ELF-1 (cell line): ENCODE measurements at regions not wholly inside any gene's neighbourhood (a gene's known extent, or its start where the extent isn't known, plus 50 kb on each side); places are given as distances from the start of the nearest gene placed in this dataset.

ENCODE experiments used
- DNase-seq: peaks from one replicate; pipeline ENCODE4 v3.0.0-alpha.2; 2016; ENCODE audit warnings: low read depth, low spot score

DNA sequence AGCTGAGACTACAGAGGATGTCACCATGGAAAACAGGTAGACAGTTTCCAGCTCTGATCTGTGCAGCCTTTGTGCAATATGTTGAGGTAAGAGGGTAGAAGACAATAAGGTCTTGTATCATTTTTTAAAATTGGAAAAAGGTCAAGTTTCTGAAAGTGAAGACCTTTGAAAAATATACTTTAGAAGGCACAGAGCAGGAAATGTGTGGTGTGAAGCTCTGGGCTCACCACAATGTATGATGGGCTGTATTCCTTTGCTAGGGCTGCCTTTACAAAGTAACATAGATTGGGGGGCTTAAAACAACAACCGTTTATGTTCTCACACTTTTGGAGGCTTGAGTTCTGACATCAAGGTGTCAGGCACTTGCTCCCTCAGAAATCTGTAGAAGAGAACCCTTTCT, 514.3 kb upstream of the JARID2 start:
- DNase-seq = no peak

DNA sequence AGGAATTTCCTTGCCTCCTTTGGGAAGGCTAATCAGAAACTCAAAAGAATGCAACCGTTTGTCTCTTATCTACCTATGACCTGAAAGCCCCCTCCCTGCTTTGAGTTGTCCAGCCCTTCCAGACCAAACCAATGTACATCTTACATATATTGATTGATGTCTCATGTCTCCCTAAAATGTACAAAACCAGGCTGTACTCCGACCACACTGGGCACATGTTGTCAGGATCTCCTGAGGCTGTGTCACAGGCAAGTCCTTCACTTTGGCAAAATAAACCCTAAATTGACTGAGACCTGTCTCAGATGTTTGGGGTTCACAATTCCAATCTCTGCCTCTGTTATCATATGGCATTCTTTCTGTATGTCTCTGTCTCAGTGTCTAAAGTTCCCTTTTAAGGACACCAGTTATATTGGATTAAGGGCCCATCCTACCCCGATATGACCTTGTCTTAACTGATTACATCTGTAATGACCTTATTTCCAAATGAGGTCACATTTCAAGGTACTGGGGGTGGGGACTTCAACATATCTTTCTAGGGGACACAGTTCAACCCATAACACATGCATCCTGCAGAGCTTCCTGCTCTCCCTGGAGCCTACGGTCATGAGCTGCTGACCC, 513.5 kb upstream of the JARID2 start:
- DNase-seq = no peak

DNA sequence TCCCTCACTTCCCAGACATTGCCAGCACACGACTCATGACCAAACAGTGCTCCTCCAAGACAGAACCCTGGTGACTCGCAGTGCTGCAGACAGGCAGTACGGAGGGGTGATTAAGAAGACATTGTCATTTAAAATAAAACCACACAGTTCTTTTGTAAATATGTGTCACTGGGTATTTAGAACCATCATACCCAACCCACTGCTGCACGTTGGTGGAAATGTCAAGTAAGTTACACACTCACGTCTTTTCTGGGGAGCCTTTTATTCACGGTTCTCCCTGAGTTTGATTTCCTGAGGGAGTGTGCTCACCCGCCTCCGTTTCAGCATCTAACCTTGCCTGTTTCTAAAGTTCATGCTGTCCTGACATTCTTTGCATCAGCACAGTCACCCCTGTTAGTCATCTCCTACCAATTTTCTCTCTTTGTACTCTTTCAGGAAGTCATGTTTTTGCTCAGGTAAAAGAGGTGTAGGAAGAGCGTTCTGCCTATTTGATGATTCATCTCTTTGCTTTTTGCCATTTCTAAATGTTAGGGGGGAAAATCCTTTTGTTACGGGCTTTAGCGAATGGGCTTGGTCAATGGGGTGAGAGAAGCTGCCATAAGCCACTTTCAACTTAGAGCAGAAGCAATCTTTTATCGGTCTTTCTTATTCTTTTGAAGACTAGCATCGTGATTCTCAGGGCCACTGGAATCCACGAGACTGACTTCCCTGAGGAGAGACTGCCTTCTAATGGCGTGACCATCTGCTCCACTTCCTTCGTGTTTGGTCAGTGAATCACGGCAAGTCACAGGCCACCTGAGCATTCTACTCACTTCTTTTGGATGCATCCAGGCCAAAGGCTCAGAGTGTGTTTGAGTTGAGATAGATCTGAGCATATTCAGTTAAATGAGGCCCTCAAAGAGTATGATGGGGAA, 512.8 kb upstream of the JARID2 start:
- DNase-seq = peak; percentile 37

DNA sequence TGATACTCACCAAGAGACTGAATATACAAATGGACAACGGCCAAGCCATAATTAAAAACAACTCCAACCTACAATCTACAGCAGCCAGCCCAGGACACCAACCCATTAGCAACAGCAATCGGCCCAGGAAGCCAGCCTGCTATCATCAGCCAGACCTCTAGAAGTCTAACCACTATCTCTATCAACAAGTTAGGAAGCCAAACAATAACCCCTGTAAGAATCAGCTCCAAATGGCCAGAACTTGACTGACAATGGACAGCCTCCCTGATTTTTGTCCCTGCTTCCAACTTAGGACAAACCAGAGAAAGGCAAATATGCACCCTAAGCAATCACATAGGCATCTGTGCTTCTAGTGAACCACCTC, 511.8 kb upstream of the JARID2 start:
- no peak for DNase-seq

DNA sequence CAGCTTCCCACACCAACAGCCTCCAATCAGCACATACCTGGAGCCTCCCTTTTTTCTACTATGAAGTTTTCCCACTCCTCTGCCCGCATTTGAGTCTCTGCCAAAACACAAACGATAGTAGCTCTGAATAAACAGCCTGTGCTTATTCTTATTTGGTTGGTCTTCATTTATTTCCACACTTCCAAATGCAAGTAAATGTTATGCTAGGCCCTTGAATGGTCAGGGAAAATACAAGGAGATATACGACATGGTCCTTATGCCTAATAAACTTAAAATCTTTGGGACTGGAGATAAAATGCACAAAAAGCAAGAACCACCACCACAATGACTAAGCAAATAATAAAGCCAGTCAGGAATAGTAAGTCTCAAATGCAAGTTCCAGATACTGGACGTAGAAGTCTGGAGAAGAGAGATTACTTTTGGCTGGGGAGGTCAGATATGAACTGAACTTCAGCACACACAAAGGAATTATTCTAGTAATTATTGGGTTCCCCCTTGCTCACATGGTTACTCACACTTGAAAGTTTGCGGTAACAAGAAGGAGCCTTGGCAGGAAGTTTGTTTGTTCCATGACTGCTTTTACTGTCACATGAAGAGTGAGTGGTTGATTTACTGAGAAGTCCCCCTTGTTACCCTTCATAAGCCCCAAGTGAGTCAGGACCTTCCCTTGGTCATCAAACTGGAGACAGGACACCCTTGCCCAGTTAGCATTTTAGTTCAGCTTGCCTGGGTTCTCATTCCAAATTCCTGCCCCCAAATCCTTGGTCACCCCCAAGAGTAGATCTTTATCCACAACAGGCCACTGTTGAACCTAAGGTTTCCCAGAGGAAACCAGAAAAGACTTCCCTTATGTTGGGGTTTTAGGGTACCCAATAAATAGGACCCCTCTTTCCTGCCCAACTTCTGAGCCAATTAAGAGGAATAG, 511.2 kb upstream of the JARID2 start:
- no peak for DNase-seq

DNA sequence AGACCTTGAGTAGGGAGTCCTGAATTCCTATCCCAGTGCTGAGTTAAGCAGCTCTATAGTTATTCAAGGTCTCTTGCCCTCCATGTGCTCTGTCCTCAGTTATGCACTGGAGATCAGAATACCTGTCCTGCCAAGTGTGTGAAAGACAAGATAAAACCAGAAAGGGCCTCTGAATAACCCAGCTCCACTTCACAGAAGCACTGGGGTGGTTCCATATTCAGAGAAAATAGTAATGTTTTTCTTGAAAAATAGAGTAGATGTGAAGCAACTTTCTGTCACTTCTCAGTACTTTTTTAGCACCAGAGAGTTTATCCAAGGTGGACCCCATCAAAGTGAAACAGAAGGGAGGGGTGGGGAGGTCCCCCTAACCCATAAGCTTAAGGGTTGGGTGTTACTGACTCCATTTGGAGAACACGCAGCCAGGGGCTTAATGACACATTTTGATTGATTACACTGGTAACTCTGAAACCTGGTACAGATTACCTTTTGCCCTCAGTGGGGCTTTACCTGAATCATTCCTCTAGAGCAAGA, 509.8 kb upstream of the JARID2 start:
- no peak for DNase-seq

DNA sequence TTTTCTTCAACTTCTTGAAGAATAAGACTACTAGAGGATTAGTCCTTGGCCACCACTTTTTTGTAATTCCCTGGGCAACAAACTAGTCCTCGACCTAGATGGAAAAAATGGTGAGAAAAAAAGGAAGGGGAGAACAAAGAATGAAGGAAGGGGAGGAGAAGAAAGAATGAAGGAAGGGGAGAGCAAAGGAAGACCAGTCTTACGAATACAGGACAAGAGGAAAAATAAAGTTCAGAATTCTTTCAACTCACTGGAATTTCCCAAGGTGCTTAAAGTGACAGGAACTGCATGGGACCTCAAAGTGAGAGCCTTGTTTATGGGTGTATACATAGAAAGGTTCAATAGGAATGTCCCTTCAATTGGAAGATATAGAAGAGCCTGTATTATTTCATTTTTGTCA, 509.3 kb upstream of the JARID2 start:
- no peak for DNase-seq

DNA sequence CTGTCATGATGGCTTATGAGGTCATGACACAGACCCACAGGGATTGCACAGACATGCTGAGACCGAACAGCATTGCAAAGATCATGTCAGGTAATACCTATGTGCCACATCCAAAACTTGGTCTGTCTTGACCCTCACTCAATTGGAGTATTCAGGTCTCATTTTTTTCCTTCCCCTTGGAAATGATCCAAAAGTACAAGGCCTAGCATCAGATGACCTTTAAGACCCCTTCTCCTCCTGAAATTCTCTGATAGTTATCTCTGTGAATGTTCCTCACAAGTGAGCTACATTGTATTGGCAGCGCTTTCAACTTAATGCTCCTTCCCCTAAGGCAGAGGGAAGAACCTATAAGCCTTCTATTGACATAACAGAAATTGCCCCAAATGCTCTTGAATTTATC, 507.4 kb upstream of the JARID2 start:
- no peak for DNase-seq

DNA sequence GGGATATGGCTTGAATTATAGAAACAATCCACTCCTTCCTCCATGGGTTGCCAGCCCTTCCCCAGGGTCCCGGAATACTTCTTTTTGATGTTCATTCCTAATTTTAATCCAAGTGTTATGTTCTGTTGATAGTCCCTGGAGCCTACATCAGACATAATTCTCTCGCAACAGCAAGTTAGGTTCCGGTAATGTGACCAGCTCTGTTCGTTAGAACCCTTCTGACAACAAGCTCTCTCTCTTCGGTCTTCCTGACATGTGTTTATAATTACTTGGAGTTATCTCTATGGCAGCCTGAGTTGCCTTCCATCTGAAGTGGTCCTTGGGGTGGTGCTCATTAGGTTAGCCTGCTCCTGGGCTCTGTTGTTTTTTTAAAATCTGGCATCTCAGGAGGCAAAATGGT, 506.9 kb upstream of the JARID2 start:
- no peak for DNase-seq

DNA sequence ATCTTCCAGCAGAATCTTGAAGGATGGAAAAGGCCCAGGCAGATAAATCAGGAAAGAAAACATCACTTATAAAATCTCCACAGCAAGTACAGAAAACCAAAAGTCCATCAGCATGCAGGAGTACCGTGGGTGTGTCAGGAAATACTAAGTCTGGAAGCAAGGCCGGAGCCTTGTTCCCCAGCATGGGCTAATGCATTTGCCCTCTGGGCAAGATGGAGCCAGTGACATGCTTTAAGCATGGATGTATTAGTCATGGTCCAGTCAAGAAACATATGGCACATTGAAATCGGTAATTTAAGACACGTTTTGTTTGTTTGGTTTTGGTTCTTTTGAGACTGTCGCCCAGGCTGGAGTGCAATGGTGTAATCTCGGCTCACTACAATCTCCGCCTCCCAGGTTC, 506.0 kb upstream of the JARID2 start:
- DNase-seq = no peak

DNA sequence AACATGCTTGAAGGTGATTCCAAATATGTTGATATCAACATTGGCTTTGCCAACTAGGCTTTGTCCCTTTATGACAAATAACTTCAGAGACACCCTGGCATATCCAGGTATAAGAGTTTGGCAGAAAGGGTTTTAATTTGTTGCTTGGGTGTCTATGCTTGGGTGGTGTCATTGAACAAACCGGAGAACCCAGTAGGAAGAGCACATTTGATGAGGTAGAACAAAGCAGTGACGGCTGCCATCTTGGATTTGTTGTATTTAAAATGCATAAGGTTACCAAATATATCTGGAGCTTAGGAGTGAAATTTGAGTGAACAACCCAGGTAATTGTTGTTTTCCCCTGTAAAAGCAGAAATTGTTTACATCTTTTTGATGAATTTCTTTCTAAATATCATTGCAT, 503.7 kb upstream of the JARID2 start:
- DNase-seq = no peak

DNA sequence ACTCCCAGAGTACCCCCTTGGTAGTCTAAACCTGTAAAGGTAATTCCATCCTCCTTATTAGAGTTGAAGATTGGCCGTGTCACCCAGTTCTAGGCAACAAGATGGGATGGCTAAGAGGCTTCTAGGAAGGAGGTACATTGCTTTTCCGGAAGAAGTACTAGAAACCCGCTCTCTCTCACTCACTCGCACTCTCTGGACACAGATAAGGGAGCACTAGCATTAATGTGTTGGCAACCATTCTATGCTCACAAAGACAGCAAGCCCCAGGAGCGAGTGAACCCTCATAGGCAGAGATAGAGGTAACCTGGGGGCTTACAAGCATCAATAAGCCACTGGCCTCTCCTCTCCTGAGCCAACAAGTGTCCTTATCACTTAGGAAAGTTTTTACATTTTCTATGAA, 503.2 kb upstream of the JARID2 start:
- DNase-seq = no peak

DNA sequence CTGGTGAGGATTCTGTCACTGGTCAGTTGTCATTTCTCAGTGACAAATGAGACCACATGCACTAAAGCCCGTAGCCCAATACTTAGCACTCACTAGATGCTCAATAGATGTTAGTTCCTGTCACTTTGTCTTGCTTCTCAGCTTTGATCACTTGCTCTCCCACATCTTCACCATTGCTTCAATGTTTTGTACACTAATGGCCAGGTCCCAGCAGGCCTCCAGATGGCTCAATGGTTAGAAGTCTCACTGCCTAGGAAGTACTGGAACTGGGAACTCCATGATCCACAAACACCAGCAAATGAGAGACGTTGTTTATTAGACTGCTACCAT, 502.8 kb upstream of the JARID2 start:
- no peak for DNase-seq

DNA sequence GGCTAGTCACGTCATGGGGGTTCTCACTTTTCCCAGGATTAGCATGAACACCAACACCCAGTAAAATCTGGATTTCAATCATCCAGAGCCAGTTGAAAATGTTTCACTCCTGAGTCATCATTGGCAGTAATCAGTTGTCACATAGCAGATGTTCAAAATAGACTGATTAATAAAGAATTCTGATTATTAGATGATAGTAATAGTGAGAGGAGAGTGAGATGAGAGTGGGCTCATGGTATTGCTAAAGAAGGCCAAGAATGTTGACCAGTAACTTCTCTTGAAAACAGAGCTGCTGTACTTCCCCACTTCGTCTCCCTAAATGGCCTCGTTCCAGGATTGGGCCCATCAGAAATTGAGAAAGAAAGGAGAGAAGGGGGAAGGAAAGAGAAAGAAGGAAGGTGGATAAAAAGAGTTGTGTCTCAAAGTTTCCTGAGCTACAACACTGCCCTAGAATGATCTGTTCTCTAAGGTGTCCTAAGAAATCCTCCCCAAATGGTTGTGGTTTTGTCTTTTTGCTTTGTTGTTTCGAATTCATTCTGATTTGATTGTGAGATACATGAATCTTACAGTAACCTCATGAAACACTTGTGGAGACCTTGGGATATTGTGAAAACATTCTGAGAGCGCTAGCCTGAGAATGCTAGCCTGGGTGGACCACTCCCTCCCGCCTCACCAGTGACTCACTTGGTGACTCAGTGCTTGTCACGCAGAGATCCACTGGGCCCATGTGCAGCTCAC, 502.2 kb upstream of the JARID2 start:
- DNase-seq = no peak

DNA sequence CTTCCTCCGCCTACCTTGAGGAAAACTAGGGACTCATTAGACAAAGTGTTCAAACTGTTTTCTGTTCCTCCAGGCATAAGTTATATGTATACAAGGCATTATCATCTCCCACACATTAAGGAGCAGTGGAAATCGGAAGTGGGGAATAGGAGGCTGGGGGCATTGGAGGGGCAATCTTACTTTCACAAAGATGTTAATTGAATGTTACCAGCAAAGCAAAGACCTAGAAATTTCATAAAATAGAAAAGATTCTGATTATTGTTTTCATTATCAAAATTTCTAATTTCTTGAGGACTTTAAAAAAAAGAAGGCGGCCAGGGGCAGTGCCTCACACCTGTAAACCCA, 501.7 kb upstream of the JARID2 start:
- DNase-seq = no peak

DNA sequence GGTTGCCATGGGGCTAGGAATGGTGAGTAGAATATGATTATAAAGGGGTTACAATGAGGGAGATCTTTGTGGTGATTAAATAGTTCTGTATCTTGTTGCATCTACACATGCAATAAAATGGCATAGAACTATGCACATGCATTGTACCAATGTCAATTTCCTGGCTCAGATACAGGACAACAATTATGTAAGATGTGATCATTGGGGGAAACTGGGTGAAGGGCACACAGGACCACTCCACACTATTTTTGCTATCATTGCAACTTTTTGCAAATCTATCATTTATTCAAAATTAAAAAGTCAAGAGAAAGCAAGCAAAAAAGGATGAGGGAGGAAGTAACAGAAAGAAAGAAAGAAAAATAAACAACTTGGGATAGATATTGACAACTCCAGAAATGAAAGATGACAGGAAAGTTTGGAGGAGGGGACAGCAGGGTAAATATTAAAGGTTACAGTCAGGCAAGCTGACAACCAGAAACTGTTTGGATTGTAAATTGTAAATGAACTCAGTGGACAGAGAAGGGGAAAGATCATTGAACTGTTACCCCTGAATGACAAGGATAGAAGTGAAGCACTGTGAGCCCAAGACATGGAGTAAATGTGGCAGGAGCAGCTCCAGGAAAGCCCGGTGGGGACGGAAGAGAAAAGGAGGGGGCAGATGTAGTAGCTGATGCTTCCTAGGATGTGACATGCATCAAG, 499.6 kb upstream of the JARID2 start:
- DNase-seq = no peak

DNA sequence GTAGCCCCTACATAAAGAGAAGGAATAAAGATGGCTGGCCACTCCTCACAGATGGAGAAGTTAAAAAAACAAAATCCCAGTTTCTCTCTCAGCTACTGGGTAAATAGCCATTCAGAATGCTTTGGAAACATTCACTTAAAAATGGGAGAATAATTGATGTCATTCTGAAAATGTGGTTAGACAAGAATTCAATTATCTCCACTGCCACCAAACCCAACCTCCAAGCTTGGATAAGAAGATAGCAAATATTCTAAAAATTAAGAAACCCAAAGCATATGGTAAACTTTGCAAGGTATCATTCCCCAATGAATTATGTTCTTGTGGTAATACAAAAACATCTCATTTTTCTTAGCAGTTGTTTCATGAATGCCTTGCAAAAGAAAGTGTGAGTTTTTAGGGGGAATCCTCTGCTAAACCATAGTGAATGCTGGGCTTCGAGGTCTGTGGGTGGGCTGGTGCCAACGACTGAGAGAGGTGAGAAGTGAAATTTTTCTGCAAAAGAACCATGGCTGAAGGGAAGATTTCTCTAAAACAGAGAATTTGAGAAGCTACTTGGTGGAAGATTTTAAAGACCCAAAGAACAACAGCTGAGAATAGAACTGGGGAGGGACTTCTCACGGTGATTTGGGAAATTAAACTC, 497.9 kb upstream of the JARID2 start:
- no peak for DNase-seq

DNA sequence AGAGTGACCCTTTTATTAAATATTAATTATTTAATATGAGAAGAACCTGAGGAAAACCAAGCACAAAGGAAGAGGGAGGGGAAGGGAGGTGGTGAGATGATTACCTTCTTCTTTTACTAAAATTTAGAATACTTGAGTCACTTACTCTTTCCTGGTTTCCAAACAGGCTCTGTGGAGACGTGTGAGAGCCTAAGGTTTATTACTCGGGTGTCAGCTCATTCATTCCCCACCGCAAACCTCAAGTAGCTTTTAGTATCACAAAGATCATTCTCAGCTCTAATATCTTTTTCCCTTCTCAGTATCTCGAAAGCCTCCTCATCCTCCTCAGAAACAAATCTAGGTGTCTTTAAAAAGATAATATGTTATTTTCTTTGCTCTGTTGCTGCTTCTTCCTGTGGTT, 497.2 kb upstream of the JARID2 start:
- DNase-seq = no peak

DNA sequence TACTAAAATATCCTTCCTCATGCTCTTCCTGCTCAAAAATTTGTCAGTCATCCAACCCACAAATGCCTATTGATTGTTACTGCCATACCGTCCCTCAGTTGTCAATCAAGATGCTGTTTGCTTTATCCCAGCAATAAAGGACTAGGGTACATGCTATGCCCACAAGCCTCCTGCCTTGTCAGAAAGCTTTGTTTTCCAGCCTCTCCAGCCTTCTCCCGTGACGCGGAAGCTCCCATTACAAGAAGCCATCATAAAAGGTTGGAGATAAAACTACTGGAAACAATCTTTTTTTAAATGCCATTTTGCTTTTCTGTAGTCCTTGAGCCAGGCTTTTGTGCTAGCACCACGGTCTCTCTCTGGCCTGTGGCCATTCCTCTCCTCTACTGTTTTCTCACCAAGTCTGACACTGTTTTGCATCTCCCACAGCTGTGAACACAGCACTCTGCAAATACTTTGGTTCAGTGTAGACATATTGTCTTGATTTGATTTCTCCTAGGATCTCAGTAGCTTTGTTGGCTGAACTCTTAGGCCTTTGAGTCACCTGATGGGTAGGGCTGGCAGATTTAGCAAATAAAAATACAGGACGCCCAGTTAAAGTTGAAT, 495.7 kb upstream of the JARID2 start:
- DNase-seq = no peak

DNA sequence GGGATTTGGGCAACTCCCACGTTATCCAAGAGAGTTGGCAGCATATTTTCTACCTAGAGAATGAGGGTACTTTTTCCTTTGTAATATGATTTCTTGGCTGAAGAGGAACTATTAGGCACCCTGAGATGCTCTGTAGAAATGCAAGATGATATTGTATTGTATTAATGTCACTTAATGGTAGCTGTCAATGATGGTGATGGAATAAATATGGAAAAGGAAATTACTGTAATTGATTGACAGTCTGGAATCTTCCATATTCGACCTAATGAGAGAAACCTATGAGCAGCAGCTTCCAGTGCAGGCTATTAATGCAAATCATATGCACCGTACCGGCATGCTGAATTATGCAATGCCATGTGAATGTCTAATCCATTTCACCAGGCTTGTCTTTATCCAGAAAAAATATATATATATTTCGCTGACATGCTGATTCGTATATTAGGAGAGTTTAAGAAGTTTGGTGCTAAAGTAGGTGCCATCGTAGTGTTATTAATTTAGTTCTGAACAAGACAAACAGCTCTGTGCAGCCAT, 494.2 kb upstream of the JARID2 start:
- DNase-seq = no peak
